Anterior cingulate cortex (tissue), 58 donors: ENCODE measurements at regions not wholly inside any gene's neighbourhood (a gene's known extent, or its start where the extent isn't known, plus 50 kb on each side); places are given as distances from the start of the nearest gene placed in this dataset.
"Not testable (repeated sequence)": the region's sequence is repeated elsewhere in the genome, so short reads cannot be mapped to it uniquely, and the experiment has no call there.

Experiments
- DNase-seq, 58 donors: peaks; one replicate each; lab custom pipeline; 2025; lab: John Stamatoyannopoulos, UW

DNA sequence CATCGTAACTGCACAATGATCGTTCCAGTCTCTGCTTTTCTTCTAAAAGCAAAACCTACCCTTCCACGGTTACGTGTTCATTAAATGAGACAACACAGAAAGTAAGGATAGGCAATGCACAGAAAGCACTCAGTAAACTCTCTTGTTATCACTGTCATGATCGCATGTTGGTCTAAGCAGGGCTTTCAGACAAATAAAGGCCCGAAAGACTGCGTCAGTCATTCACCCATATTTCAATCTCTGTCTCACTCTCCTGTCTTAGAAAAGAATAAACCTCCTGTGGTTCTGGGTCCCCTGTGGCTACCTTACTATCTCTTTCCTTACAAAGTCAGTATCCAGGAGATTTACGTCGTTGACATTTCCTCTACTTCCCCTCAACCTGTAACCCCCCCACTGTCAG, 160.9 kb downstream of the VAPA start:
- no peak for DNase-seq

DNA sequence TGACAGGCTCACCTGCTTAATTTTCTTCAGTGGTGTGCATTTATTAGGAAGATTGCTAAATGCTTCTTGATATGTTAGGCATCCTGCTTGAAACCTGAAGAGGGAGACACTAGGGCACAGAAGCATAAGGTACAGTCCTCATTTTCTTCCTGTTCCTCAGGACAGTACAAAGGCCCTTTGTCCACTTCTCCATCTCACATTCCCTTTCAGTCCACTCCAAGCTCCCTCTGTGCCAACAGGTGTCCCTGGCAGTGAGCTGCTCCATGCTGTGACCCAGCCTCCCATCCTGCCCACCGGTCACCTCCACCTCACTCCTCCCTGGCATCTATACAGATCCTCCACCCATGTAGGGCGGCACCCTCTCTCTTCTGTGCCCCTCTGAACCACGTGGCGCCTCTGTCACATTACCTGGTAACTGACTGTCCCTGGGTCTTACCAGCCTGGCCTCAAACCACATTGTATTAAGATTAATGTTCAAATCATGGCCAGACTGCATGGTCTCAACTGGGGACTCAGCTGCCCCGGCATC, 162.8 kb downstream of the VAPA start:
- DNase-seq = no peak

DNA sequence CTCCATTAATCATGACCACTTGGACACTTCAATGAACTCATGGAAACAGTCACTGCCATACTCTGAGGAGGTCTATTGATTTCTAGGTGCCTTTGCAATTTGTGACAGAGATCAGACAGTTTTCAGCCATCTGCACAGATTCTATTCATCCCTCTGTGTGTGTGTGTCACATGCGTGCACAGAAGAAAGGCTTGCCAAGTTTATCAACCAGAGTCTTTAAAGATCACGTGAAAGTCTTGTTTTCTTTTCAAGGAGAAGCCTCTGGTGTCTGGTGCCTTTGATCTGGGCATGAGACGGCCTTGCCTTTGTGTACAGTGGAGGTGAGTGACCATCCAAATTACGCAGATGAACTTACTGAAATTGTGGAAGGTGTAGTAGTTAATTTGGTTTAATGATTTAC, 164.2 kb downstream of the VAPA start:
- no peak for DNase-seq

DNA sequence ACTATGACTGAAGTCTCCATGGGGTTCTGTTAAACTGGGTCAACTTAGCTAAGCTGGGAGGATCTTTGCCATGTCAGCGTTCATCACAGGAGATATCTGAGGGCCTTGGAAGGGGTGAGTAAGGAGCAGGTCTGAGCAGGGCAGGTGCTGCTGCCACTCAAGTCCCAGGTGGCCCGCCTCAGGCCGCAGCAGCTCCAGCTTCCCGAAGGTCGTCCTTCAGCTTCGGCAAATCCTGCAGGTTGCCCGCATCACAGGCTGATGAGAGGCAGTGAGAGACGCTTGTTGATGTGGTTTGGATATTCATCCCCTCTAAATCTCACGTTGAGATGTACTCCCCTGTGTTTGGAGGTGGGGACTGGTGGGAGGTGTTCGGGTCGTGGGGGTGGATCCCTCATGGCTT, 166.6 kb downstream of the VAPA start:
- DNase-seq = no peak

DNA sequence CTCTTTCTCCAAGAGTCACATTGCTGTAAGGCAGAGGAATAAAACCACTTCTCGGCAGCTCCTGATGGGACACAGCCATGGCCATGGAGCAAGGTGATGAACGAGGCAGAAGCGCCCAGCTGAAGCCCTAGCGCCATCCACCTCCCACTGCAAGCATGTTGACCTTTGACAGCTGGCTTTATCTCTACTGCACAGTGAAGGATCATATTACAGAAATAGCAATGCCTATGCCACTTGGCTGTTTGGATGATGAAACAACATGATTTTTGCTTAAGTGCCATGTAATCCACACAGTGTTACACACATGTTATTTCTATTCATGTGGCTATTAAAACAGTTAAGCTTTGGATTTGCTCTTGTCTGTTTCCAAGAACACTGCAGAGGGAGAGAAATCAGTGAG, 167.7 kb downstream of the VAPA start:
- DNase-seq = no peak

DNA sequence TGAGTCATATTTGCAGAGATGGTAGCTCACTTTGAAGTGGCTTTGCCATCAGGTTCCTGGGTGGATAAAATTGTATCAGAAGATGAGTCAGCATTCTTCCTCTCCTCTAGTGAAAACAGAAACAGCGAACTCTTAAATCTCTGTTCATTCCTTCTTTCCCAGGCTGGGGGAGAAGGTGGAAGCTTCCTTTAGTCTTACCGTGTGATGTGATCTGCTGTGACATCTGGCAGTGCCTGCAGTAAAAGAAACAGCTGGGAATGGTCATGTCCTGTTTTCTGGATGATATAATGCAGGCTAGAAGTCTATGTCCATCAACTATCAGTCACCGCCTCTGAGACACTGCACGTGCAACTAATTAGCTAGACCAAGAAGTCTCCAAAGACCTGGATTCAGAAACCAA, 171.6 kb downstream of the VAPA start:
- DNase-seq = no peak

DNA sequence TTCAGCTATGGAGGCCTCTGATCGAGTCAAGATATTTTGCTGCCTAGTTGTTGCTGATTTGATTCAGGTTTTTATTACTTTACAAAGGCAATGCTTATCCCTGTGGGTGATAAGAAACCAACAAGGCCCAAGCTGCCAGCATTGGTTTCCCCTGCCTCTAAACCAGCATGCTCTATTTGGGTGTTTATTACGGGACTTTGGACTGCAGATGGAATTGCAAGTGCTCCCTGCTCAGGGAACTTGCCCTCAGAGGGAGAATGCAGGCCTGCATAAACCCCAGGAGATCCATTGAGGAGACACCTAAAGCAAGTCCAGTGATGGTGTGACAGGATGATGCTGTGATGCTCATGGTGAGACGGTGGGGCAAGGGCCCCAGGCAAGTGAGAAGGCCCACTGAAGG, 172.1 kb downstream of the VAPA start:
- no peak for DNase-seq

DNA sequence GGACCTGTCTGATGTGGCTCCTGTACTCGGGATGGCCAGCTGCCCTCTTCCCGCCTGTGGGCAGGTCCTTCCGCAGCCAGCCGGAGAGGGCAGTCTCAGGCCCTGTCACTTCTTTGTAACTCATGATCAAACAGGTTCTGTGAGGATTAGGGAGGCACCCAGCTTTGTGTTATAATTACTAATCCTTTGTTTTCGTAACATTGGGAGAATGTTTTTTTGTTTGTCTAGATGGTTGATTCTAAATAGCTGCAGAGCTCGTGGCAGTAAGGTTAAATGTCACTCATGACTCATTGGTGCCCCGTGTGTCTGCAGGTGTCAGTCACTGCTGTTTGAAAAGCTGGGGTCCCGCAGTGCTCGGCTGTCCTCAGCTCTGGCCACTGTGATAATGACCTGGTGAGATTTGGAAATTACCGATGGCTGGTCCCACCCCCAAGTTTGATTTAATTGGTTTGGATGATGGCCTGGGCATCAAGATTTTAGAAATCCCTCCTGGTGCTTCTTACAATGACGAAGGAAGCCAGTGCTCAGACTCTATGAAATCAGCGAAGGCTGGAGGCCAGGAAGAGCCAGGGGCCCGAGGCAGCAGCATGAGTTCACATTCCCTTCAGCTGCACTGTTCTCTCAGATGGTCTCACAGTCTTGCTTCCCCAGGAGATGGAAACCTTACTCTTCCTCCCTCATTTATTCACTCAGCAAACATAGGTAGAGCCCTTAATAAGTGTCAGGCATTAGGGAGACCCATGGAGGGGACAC, 172.8 kb downstream of the VAPA start:
- no peak for DNase-seq

DNA sequence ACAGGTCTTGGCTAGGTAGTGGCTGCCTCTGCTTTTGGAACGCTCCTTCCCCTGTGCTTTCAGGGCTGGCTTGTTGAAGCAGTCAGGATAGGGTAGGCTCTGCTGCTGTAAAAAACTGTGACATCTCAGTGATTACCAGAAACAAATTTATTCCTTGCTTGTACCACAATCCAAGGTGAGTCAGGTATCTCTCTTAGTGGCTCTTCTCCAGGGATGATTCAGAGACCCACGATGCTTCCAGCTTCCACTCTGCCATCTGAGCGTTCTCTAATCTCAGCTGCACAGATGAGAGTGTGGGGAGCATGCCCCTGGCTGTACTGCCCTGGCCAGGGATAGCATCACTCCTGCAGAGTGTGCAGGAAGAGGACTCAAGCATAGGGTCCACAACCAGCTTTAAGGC, 174.9 kb downstream of the VAPA start:
- no peak for DNase-seq

DNA sequence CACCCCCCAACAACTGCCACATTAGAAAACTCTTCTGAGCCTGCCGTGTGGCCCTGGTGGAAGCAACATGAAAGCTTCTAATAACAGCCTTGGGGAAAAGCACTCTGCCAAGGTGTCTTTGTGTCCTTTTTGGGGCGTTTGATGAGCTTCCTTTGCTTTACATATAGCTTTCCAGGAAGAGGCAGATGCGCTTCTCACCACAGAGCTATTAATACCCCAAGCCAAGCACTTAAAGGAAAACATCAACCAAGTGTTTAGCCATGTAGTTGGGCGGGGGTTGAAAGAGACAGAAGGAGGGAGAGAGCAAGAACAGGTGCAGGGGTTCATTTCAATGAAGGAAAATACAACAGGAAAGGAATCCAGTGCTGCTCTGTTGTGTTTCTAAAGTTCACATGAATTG, 176.1 kb downstream of the VAPA start:
- no peak for DNase-seq

DNA sequence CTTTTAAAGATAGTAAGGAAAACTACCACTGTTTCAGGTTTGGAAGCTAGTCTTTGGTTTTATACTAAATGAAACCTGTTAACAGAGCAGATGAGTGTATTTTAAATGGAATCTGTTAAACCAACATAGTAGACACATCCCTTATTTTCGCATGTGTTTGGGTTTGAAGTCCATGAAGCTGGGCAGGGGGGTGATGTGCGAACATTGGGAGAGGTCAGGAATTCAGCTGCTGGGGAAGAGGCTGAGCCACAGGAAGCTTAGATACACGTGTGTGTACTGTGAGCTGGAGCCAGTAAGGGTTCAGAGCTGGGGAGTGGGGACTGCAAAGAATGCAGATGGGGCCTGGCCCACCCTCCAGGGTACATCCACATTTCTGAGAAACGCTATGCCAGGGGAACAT, 176.9 kb downstream of the VAPA start:
- no peak for DNase-seq

DNA sequence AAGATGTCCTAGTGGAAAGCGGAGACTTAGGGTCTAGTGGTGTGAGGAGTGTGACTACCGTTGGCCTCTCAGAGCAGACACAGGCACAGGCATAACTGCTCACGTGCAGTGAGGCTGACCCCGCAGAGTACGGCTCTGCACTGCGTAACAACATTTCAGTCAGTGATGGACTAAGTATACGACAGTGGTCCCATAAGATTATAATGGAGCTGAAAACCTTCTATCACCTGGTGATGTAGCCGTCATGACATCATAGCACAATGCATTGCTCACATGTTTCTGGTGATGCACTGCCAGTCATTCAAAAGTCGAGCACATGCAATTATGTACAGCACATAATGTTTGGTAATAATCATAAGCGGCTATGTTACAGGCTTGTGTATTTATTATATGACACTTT, 179.6 kb downstream of the VAPA start:
- DNase-seq = no peak

DNA sequence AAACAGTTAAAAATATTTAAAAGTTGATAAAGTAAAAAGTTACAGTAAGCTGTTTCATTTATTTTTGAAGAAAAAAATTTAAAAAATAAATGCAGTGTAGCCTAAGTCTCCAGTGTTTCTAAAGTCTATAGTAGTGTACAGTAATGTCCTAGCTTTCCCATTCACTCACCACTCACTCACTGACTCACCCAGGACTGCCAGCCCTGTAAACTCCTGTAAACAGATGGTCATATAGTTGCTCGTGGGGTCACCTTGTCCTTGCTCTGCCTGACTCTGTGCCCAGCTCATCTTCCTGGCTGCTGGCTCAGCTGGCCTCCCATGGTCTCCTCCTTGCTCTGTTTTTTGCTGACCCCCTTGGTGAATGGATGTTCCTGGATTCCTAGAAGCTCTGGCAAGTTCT, 180.3 kb downstream of the VAPA start:
- DNase-seq = no peak

DNA sequence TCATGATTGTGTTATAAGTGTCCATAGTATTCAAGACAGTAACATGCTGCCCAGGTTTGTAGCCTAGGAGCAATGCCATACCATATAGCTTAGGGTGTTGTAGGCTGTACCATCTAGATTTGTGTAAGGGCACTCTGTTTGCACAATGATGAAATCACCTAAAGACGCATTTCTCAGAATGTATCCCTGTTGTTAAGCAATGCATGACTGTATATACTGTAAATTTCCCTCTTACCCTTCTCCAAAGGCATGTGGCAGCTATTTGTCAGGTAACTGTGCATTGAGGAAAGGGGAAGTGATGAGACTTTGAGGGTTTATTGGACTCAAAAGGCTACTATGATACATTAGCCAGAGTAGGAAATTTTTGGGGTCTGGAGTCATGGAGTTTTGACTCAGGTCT, 180.8 kb downstream of the VAPA start:
- no peak for DNase-seq

DNA sequence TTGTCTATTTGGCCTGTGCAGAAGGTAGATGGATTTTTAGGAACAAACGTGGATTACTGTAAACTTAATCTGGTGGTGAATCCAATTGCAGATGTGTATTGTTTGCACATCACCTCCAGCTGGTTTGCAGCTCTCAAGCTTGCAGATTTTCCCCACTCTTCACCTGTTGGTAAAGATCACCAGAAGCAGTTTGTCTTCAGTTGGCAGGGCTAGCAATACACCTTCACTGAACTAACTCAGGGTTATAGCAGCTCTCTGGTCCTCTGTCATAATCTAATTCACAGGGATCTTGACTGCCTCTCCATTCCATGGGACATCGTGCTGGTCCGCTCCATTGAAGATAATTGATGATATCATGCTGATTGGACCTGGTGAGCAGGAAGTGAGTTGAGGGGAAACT, 181.5 kb downstream of the VAPA start:
- no peak for DNase-seq

DNA sequence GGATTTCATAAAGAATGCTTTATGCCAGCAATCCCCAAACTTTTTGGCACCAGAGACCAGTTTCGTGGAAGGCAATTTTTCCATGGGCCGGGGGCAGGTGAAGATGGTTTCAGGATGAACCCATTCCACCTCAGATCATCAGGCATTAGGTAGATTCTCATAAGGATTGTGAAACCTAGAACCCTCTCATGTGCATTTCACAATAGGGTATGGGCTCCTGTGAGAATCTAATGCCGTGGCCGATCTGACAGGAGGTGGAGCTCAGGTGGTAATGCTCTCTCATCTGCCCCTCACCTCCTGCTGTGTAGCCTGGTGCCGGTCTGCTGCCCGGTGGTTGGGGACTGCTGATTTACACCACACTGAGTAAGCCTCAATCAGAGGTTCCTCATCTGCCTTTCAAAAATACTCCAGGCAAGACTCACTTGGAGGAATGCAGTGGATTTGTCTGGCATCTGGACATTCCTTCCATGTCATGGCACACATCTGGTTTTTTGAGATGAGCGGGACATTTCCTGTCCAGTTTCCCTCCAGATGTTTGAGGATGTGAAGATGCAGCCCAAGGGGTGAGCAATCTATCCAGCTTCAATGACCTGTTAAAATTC, 185.8 kb downstream of the VAPA start:
- no peak for DNase-seq

DNA sequence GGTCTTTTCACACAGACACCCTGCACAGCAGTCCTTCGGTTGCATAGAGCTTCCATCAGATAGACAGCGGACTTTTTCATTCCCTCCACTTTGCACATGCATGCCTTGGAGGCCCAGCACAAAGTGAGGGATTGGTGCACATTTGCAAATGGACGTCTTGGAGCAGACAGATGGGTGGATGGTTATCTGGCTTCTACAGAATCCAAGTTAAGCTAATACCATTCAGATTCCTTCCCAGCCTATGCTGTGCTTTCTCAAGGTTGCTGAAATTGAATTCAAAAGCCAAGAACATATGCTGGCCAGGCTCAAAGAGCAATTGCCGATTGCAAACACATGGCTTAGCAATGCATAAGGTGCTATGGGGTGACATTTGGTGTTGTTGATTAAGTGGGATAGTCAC, 186.4 kb downstream of the VAPA start:
- no peak for DNase-seq

DNA sequence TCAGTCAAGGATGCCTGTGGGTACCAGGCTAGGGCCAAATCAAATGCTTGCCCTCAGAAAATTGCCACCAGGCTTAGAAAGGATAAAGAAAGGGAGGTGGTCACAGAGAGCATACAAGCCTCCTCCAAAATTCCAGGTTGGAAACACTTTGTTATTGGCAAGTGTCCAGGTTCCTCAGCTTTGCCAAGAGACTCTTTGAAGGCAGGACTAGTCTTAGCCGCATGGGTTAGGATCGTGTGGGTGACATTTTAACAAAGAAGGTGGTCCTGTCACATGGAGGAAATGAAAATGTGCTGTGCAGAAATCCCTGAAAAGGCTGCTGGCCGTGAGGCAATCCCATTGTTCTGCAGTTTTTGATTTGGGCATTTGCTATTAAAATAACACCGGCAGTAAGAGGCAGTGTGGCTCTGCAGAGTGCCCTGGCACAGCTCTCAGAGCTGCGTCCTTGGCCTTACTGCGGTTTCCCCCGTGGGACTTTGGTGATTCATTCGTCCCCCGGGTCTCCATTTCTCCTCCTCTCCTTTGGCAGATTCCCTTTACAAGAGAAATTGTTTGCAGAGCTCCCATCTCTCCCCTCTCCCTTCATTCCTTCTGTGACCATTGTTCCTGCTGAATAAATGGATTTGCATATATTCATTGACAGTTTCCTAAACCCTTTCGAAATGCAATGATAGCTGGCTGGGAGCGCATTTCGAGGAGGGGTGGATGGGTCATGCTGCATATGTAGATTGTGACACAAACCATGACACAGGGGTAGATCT, 187.3 kb downstream of the VAPA start:
- DNase-seq = peak in 7 of 58 donors; percentile 4 to 40 (median 11)

DNA sequence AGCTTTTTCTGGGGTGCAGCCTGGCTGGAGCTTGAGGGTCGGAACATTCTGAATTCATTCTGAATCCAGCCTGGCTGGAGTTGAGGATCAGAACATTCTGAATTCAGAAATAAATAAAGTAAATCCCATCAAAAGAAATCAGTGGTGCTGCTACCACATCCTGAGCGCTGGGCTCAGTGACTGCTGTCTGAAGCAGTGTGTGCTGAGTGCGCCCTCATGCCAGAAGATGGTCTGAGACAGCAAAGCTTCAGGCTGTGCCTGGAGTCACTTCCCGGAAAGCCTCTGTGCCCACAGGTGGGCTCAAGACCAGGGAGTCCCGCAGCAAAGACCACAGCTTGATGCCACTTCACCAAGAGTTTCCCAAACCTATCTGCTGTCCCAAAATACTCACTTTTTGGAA, 187.9 kb downstream of the VAPA start:
- DNase-seq = no peak

DNA sequence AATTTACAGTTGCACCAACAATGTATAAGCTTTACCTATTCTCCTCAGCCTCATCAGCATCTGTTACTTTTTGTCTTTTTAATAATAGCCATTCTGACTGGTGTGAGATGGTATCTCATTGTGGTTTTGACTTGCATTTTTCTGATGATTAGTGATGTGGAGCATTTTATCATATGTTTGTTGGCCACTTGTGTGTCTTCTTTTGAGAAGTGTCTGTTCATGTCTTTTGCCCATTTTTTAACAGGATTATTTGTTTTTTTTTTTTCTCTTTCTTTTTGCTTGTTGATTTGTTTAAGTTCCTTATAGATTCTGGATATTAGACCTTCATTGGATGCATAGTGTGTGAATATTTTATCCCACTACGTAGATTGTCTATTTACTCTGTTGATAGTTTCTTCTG, 191.3 kb downstream of the VAPA start:
- DNase-seq = not testable (repeated sequence)

DNA sequence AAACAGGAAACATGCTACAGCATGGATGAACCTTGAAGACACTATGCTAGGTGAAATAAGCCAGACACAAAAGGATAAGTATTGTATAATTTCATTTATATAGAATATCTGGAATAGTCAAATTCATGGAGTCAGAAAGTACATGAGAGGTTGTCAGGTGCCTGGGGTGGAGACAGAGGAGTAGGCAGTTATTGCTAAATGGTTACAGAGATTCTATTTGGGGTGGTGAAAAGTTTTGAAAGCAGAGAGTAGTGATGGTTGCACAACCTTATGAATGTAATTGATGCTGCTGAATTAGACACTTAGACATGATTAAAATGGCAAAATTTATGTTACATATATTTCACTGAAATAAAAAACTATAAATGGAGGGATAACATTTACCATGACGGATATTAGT, 197.4 kb downstream of the VAPA start:
- DNase-seq = no peak

DNA sequence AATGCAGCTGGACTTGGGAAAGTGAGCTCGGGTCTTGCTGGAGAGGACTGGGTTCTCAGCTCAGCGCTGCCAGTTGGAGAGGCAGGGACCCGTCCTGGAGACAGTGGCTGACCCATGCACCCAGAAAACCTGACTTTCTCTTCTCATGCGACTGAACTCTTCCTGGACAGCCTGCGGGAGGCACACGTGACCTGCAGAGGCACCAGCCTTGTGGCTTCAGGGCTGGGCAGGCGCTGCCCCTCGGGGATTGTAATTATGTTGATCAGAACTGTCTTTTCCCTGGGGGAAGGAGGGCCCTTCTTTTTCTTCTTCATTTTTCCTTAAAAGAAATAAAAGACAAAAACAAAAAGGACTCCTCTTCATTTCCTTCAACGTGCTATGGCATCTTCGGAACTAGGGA, 198.1 kb downstream of the VAPA start:
- no peak for DNase-seq
